HCT116 (cell line): ENCODE measurements at regions not wholly inside any gene's neighbourhood (a gene's known extent, or its start where the extent isn't known, plus 50 kb on each side); places are given as distances from the start of the nearest gene placed in this dataset.

Experiments
- ATAC-seq: fragments of 200-7000 bp; cut with Tn5 transposase; 2 replicates; pipeline ENCODE4 v1.9.1; 2020; ENCODE audit warnings: mild to moderate bottlenecking, moderate library complexity
- BruUV-seq: library from RNA; stranded (reverse); fragments of 400-500 nt; replicated peaks from 2 replicates; lab custom pipeline; 2021; lab: Mats Ljungman, UMichigan
- CTCF ChIA-PET: fragments of 300-600 bp; sonication (Branson Sonifier 250); formaldehyde crosslinking; loops from one replicate; lab custom pipeline; 2021; ENCODE audit warnings: antibody characterized with exemption; lab: Charles Lee
- POLR2A ChIA-PET: fragments of 300-600, 350-600 bp; sonication (Branson Sonifier 250); formaldehyde crosslinking; loops from one replicate; lab custom pipeline; 2021; ENCODE audit warnings: antibody characterized with exemption; lab: Charles Lee
- RAD21 ChIA-PET, 2 experiments: fragments of 300-600 bp; sonication (Branson Sonifier 250); formaldehyde crosslinking; loops; one replicate each; lab custom pipeline; 2023; ENCODE audit warnings: low total read pairs in 2 of 2; ENCODE audit not compliant: uncharacterized antibody in 2 of 2, unreplicated experiment in 2 of 2, low non-redundant PET in 1 of 2; lab: Charles Lee
- DNase-seq: peaks from one replicate; pipeline ENCODE4 v3.0.0-alpha.2; 2010; ENCODE audit warnings: low read depth, low spot score
- H2AFZ ChIP-seq: fragments of 200-600 bp; shearing (Covaris generic), sonication (generic); 2 replicates; pipeline ENCODE4 v1.6.1; 2017; ENCODE audit warnings: low read depth, mixed run types, mixed read lengths, antibody characterized with exemption, low read length; ENCODE audit not compliant: poor library complexity, severe bottlenecking
- H3K27ac ChIP-seq: 2 replicates; pipeline ENCODE4 v1.5.1; 2012; ENCODE audit warnings: low read depth, low read length
- H3K27me3 ChIP-seq: fragments of 200-600 bp; sonication (generic); 2 replicates; pipeline ENCODE4 v1.6.1; 2016; ENCODE audit warnings: mixed run types, low read length, mixed read lengths; ENCODE audit not compliant: insufficient read depth
- H3K36me3 ChIP-seq, 2 experiments: fragments of 200-500 bp in 1 of 2; fragments of 200-600 bp in 1 of 2; sonication (Bioruptor generic) in 1 of 2; sonication (generic) in 1 of 2; 2 replicates each; pipeline versions ENCODE4 v1.5.1 to v1.6.1; 2014 to 2016; ENCODE audit warnings: low read length in 2 of 2, inconsistent platforms in 1 of 2, mixed read lengths in 1 of 2, mixed run types in 1 of 2; ENCODE audit not compliant: insufficient read depth in 2 of 2, control insufficient read depth in 1 of 2
- H3K4me1 ChIP-seq, 2 experiments: fragments of 200-600 bp in 1 of 2; sonication (generic) in 1 of 2; 2 replicates each; pipeline versions ENCODE4 v1.5.1 to v1.6.1; 2012 to 2017; ENCODE audit warnings: low read length in 2 of 2, inconsistent platforms in 1 of 2, mild to moderate bottlenecking in 1 of 2, mixed read lengths in 1 of 2, mixed run types in 1 of 2, moderate library complexity in 1 of 2; ENCODE audit not compliant: insufficient read depth in 2 of 2, control insufficient read depth in 1 of 2
- H3K4me2 ChIP-seq: fragments of 200-600 bp; sonication (generic); 2 replicates; pipeline ENCODE4 v1.6.1; 2017; ENCODE audit warnings: mixed run types, low read length, mixed read lengths
- H3K4me3 ChIP-seq, 2 experiments: fragments of 200-600 bp in 1 of 2; sonication (generic) in 1 of 2; replicated peaks in 1 of 2; 2 replicates each; pipeline ENCODE4 v1.5.1; 2011 to 2016; ENCODE audit warnings: low read length in 2 of 2, control low read depth in 1 of 2, low read depth in 1 of 2, mild to moderate bottlenecking in 1 of 2, mixed read lengths in 1 of 2, mixed run types in 1 of 2
- H3K79me2 ChIP-seq: fragments of 200-600 bp; sonication (generic); 2 replicates; pipeline ENCODE4 v1.6.1; 2017; ENCODE audit warnings: mild to moderate bottlenecking, mixed run types, low read length, moderate library complexity, mixed read lengths; ENCODE audit not compliant: insufficient read depth
- H3K9ac ChIP-seq: fragments of 200-600 bp; sonication (generic); 2 replicates; pipeline ENCODE4 v1.6.1; 2016; ENCODE audit warnings: low read length, mixed read lengths
- H3K9me2 ChIP-seq: fragments of 200-600 bp; sonication (generic), shearing (Covaris generic); 2 replicates; pipeline ENCODE4 v1.6.1; 2017; ENCODE audit warnings: mixed run types, mild to moderate bottlenecking, moderate library complexity; ENCODE audit not compliant: insufficient read depth
- H3K9me3 ChIP-seq, 2 experiments: fragments of 200-500 bp in 1 of 2; fragments of 200-600 bp in 1 of 2; sonication (Bioruptor generic) in 1 of 2; sonication (generic) in 1 of 2; 2 replicates each; pipeline ENCODE4 v1.6.1; 2014 to 2017; ENCODE audit warnings: low read length in 2 of 2, mixed read lengths in 2 of 2, inconsistent platforms in 1 of 2, low read depth in 1 of 2, mild to moderate bottlenecking in 1 of 2, mixed run types in 1 of 2, moderate library complexity in 1 of 2; ENCODE audit not compliant: control insufficient read depth in 1 of 2, insufficient read depth in 1 of 2
- H4K20me1 ChIP-seq: fragments of 200-600 bp; sonication (generic), shearing (Covaris generic); 2 replicates; pipeline ENCODE4 v1.6.1; 2017; ENCODE audit warnings: mixed run types, mild to moderate bottlenecking, moderate library complexity; ENCODE audit not compliant: insufficient read depth
- CBX3 ChIP-seq: IDR thresholded peaks from 2 replicates; pipeline ENCODE4 v1.6.1; 2012; ENCODE audit warnings: low read depth
- CTCF ChIP-seq, 3 experiments: fragments of 200-600 bp in 1 of 3; sonication (generic) in 1 of 3; IDR thresholded peaks in 2 of 3; conservative IDR thresholded peaks in 1 of 3; 2 replicates each; pipeline ENCODE4 v1.5.1; 2012 to 2017; ENCODE audit warnings: low read depth in 2 of 3, low read length in 2 of 3, antibody characterized with exemption in 1 of 3, borderline replicate concordance in 1 of 3, control low read depth in 1 of 3, mild to moderate bottlenecking in 1 of 3, mixed read lengths in 1 of 3, mixed run types in 1 of 3, moderate library complexity in 1 of 3; ENCODE audit not compliant: insufficient read depth in 1 of 3
- EGR1 ChIP-seq: IDR thresholded peaks from 2 replicates; pipeline ENCODE4 v1.6.1; 2012; ENCODE audit warnings: low read depth
- ELF1 ChIP-seq: IDR thresholded peaks from 2 replicates; pipeline ENCODE4 v1.6.1; 2012; ENCODE audit warnings: low read depth, borderline replicate concordance
- EZH2 ChIP-seq: fragments of 200-600 bp; sonication (generic); IDR thresholded peaks from 2 replicates; pipeline ENCODE4 v1.6.1; 2017; ENCODE audit warnings: antibody characterized with exemption, mixed run types
- EZH2phosphoT487 ChIP-seq: fragments of 200-600 bp; IDR thresholded peaks from 2 replicates; pipeline ENCODE4 v1.6.1; 2018; ENCODE audit warnings: antibody characterized with exemption, borderline replicate concordance
- FOSL1 ChIP-seq: IDR thresholded peaks from 2 replicates; pipeline ENCODE4 v1.6.1; 2012; ENCODE audit warnings: low read depth
- JUND ChIP-seq: IDR thresholded peaks from 2 replicates; pipeline ENCODE4 v1.6.1; 2012
- MAX ChIP-seq: IDR thresholded peaks from 2 replicates; pipeline ENCODE4 v1.6.1; 2012
- POLR2A ChIP-seq: IDR thresholded peaks from 2 replicates; pipeline ENCODE4 v1.7.0; 2011; ENCODE audit warnings: borderline replicate concordance; ENCODE audit not compliant: insufficient read depth, insufficient read length; ENCODE audit errors: extremely low read depth
- POLR2AphosphoS5 ChIP-seq: IDR thresholded peaks from 2 replicates; pipeline ENCODE4 v1.6.1; 2011; ENCODE audit warnings: mild to moderate bottlenecking, low read depth, low read length, moderate library complexity
- RAD21 ChIP-seq: IDR thresholded peaks from 2 replicates; pipeline ENCODE4 v1.6.1; 2012; ENCODE audit warnings: low read depth, mild to moderate bottlenecking
- REST ChIP-seq: IDR thresholded peaks from 2 replicates; pipeline ENCODE4 v1.6.1; 2012; ENCODE audit warnings: low read depth
- SP1 ChIP-seq: IDR thresholded peaks from 2 replicates; pipeline ENCODE4 v1.6.1; 2012; ENCODE audit warnings: low read depth
- SRF ChIP-seq: IDR thresholded peaks from 2 replicates; pipeline ENCODE4 v1.6.1; 2012; ENCODE audit warnings: low read depth
- TCF7L2 ChIP-seq: IDR thresholded peaks from 2 replicates; pipeline ENCODE4 v1.7.0; 2011; ENCODE audit warnings: borderline replicate concordance, inconsistent platforms; ENCODE audit not compliant: insufficient read depth, insufficient read length; ENCODE audit errors: extremely low read depth
- ZFX ChIP-seq: fragments of 450-650 bp; IDR thresholded peaks from 2 replicates; pipeline ENCODE4 v1.6.1; 2017
- ZNF274 ChIP-seq: fragments of 200-500 bp; sonication (Bioruptor generic); IDR thresholded peaks from 2 replicates; pipeline ENCODE4 v1.6.1; 2014; ENCODE audit warnings: mild to moderate bottlenecking, low read depth, low read length, inconsistent platforms
- intact Hi-C: fragments of 100-400 bp; cut with micrococcal nuclease; formaldehyde crosslinking; loops from 2 replicates; pipeline ENCODE4 v1.10.0; 2022
- TF ChIP-seq, protein P1 (sequence below): IDR thresholded peaks from 2 replicates; pipeline ENCODE4 v1.6.1; 2011; ENCODE audit warnings: mild to moderate bottlenecking, low read length, moderate library complexity; ENCODE audit not compliant: insufficient replicate concordance; ENCODE audit errors: extremely low read depth
- TF ChIP-seq, protein P2 (sequence below): IDR thresholded peaks from 2 replicates; pipeline ENCODE4 v1.6.1; 2012

DNA sequence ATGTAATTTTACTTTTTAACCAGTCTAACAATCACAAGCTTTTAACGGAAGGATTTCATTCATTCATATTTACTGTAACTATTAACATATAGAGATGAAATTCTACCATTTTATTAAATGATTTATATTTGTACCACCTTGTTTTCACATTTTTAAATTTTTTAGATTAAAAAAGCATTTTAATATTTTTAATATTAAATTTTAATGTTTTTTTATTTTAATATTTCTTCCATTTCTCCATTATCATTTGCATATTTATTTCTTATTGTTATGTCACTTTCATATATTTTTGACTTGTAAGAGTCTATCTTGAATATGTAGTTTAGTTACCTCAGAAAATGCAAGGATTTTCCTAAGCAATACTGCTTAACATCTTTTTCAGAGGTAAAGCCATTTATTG lies 1034.0 kb upstream of the PTPRD start:
- ATAC-seq (no peak), DNase-seq (no peak)
- CTCF ChIA-PET: no interaction called here
- H4K20me1 ChIP-seq: no peaks in the 10 kb centered on the region; the same call in 1 of the 2 replicates
- no peak overlapping the region for H3K4me3 ChIP-seq
- TF ChIP-seq ZNF274: no peak
- TF ChIP-seq POLR2AphosphoS5: no peak
- TF ChIP-seq RAD21: no peak
- TF ChIP-seq, protein P1, sequence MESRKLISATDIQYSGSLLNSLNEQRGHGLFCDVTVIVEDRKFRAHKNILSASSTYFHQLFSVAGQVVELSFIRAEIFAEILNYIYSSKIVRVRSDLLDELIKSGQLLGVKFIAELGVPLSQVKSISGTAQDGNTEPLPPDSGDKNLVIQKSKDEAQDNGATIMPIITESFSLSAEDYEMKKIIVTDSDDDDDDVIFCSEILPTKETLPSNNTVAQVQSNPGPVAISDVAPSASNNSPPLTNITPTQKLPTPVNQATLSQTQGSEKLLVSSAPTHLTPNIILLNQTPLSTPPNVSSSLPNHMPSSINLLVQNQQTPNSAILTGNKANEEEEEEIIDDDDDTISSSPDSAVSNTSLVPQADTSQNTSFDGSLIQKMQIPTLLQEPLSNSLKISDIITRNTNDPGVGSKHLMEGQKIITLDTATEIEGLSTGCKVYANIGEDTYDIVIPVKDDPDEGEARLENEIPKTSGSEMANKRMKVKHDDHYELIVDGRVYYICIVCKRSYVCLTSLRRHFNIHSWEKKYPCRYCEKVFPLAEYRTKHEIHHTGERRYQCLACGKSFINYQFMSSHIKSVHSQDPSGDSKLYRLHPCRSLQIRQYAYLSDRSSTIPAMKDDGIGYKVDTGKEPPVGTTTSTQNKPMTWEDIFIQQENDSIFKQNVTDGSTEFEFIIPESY: no peak
- TF ChIP-seq SRF: no peak
- TF ChIP-seq, protein P2, sequence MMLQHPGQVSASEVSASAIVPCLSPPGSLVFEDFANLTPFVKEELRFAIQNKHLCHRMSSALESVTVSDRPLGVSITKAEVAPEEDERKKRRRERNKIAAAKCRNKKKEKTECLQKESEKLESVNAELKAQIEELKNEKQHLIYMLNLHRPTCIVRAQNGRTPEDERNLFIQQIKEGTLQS: no peak
- TF ChIP-seq TCF7L2: no peak
- no peak for TF ChIP-seq CBX3
- TF ChIP-seq EZH2: no peak
- TF ChIP-seq FOSL1: no peak
- no peak for TF ChIP-seq MAX
- no peak for TF ChIP-seq ELF1
- TF ChIP-seq POLR2A: no peak
- no peak for TF ChIP-seq ZFX
- TF ChIP-seq CTCF (IDR thresholded peaks at IDR 0.05 in 2 of 3, conservative IDR thresholded peaks at IDR 0.05 in 1 of 3; ENCODE audit: borderline replicate concordance in 1 of 3, insufficient read depth in 1 of 3, low read depth in 2 of 3, low read length in 2 of 3): no peak
- TF ChIP-seq SP1: no peak
- no peak for TF ChIP-seq REST
- TF ChIP-seq JUND: no peak
- no peak for TF ChIP-seq EZH2phosphoT487
- TF ChIP-seq EGR1: no peak
- no peaks in the 10 kb centered on the region for H3K4me1 ChIP-seq
- H3K27me3 ChIP-seq: no peaks in the 10 kb centered on the region
- no peak overlapping the region for H3K9ac ChIP-seq
- POLR2A ChIA-PET: no interaction called here
- H3K27ac ChIP-seq: no peak overlapping the region
- no peak overlapping the region for H3K4me2 ChIP-seq
- H3K36me3 ChIP-seq: no peaks in the 10 kb centered on the region
- H3K9me2 ChIP-seq: no peaks in the 10 kb centered on the region
- no TSS peak for BruUV-seq
- H3K79me2 ChIP-seq: no peaks in the 10 kb centered on the region
- RAD21 ChIA-PET: no interaction called here
- intact Hi-C loops: no loop called here
- no peaks in the 10 kb centered on the region for H3K9me3 ChIP-seq
- no peak overlapping the region for H2AFZ ChIP-seq
